Osteocyte (in vitro differentiated cells): ENCODE measurements at regions not wholly inside any gene's neighbourhood (a gene's known extent, or its start where the extent isn't known, plus 50 kb on each side); places are given as distances from the start of the nearest gene placed in this dataset.

ENCODE experiments used
- DNase-seq: peaks from one replicate; pipeline ENCODE4 v3.0.0; 2021; ENCODE audit warnings: mixed read lengths; ENCODE audit not compliant: unreplicated experiment; ENCODE audit errors: extremely low spot score
- H3K27ac Mint-ChIP-seq: one replicate; pipeline ENCODE4 v1.8.0; 2021; ENCODE audit warnings: mild to moderate bottlenecking, mixed read lengths; ENCODE audit not compliant: unreplicated experiment
- H3K27me3 Mint-ChIP-seq: one replicate; pipeline ENCODE4 v1.8.0; 2021; ENCODE audit warnings: mixed read lengths; ENCODE audit not compliant: unreplicated experiment
- H3K36me3 Mint-ChIP-seq: one replicate; pipeline ENCODE4 v1.8.0; 2021; ENCODE audit warnings: mixed read lengths; ENCODE audit not compliant: unreplicated experiment
- H3K4me1 Mint-ChIP-seq: one replicate; pipeline ENCODE4 v1.8.0; 2021; ENCODE audit warnings: mixed read lengths; ENCODE audit not compliant: unreplicated experiment
- H3K4me3 Mint-ChIP-seq: one replicate; pipeline ENCODE4 v1.8.0; 2021; ENCODE audit warnings: mild to moderate bottlenecking, moderate library complexity, mixed read lengths; ENCODE audit not compliant: unreplicated experiment
- H3K9me3 Mint-ChIP-seq: one replicate; pipeline ENCODE4 v1.8.0; 2021; ENCODE audit warnings: mixed read lengths; ENCODE audit not compliant: unreplicated experiment
- TF ChIP-seq, protein P1 (sequence below): fragments of 200-600 bp; sonication (generic); IDR thresholded peaks from 2 replicates; pipeline ENCODE4 v1.5.0; 2021; ENCODE audit warnings: antibody characterized with exemption, mild to moderate bottlenecking, moderate library complexity

GRCh38 chr1:8145545-8146202 is 119.6 kb upstream of the ERRFI1 start:
- Mint-ChIP-seq H3K36me3 (no peaks in the 10 kb centered on the region), H3K4me1 (peaks cover 28% of the 10 kb centered on the region), H3K27me3 (no peaks in the 10 kb centered on the region), H3K9me3 (no peaks in the 10 kb centered on the region), H3K27ac (peak overlapping the region; percentile 35), H3K4me3 (no peak overlapping the region)
- DNase-seq: no peak
- TF ChIP-seq, protein P1, sequence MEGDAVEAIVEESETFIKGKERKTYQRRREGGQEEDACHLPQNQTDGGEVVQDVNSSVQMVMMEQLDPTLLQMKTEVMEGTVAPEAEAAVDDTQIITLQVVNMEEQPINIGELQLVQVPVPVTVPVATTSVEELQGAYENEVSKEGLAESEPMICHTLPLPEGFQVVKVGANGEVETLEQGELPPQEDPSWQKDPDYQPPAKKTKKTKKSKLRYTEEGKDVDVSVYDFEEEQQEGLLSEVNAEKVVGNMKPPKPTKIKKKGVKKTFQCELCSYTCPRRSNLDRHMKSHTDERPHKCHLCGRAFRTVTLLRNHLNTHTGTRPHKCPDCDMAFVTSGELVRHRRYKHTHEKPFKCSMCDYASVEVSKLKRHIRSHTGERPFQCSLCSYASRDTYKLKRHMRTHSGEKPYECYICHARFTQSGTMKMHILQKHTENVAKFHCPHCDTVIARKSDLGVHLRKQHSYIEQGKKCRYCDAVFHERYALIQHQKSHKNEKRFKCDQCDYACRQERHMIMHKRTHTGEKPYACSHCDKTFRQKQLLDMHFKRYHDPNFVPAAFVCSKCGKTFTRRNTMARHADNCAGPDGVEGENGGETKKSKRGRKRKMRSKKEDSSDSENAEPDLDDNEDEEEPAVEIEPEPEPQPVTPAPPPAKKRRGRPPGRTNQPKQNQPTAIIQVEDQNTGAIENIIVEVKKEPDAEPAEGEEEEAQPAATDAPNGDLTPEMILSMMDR: no peak

DNA sequence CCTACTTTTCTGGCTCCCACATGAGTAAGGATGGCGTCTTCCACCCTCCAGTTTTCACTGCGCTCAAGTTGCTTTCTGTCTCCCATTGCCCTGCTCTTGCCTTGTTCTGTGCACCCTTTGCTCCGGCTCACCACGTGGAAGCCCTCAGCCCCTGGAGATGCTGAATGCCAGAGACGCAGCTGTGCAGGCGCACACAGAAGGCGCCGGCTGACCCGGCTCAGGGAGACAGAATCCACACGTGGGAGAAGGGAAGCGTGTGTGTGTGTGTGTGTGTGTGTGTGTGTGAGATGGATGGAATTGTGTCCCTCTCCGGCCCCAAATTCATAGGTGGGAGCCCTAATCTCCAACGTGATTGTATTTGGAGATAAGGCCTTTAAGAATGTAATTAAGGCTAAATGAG is 118.2 kb upstream of the ERRFI1 start:
- TF ChIP-seq, protein P1: no peak
- Mint-ChIP-seq H3K9me3 (no peaks in the 10 kb centered on the region), H3K36me3 (no peaks in the 10 kb centered on the region), H3K27ac (no peak overlapping the region), H3K4me3 (no peak overlapping the region), H3K4me1 (peaks cover 28% of the 10 kb centered on the region), H3K27me3 (no peaks in the 10 kb centered on the region)
- DNase-seq: no peak

- Mint-ChIP-seq H3K36me3 (no peaks in the 10 kb centered on the region), H3K4me1 (peaks cover 36% of the 10 kb centered on the region), H3K4me3 (no peak overlapping the region), H3K27me3 (no peaks in the 10 kb centered on the region), H3K9me3 (no peaks in the 10 kb centered on the region), H3K27ac (no peak overlapping the region)
- TF ChIP-seq, protein P1: no peak
- DNase-seq: no peak
Observed at GRCh38 chr1:8142955-8143629, 117.0 kb upstream of the ERRFI1 start.

DNA sequence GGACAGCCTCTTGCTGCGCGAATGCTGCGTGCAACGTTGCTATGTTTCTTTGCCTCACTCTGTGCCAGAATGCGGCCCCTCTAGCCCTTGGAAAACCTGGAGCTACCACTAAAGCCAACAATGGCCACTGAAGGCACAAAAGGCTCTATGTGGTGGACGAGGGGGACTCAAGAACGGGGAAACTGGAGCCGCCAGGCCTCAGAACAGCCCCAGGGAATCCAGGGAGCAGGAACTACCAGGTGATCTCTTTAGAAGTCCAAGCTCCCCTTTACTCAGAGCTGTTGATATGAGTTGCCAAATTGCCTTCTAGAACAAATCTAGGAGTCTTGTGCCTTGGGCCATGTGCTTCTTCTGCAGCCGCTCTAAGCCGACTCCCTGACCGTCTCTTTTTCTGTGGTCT is 113.8 kb upstream of the ERRFI1 start:
- Mint-ChIP-seq H3K27ac (no peak overlapping the region), H3K4me1 (peaks cover 47% of the 10 kb centered on the region), H3K36me3 (no peaks in the 10 kb centered on the region), H3K4me3 (no peak overlapping the region), H3K9me3 (no peaks in the 10 kb centered on the region), H3K27me3 (no peaks in the 10 kb centered on the region)
- DNase-seq: no peak
- TF ChIP-seq, protein P1: no peak

GRCh38 chr1:8139383-8139782 is 113.3 kb upstream of the ERRFI1 start:
- H3K27me3 Mint-ChIP-seq: no peaks in the 10 kb centered on the region
- no peak for DNase-seq
- no peaks in the 10 kb centered on the region for H3K36me3 Mint-ChIP-seq
- H3K9me3 Mint-ChIP-seq: no peaks in the 10 kb centered on the region
- H3K4me3 Mint-ChIP-seq: no peak overlapping the region
- peaks cover 53% of the 10 kb centered on the region for H3K4me1 Mint-ChIP-seq
- no peak overlapping the region for H3K27ac Mint-ChIP-seq
- TF ChIP-seq, protein P1: no peak
